Thoracic aorta (tissue), 2 donors: ENCODE measurements at regions not wholly inside any gene's neighbourhood (a gene's known extent, or its start where the extent isn't known, plus 50 kb on each side); places are given as distances from the start of the nearest gene placed in this dataset.
"Not testable (repeated sequence)": the region's sequence is repeated elsewhere in the genome, so short reads cannot be mapped to it uniquely, and the experiment has no call there.

Experiments used
- ATAC-seq: fragments of 150-250 bp; one replicate; pipeline ENCODE4 v1.8.0; 2017; ENCODE audit warnings: low read depth; ENCODE audit not compliant: insufficient number of reproducible peaks, low FRiP score
- DNase-seq: peaks from one replicate; pipeline ENCODE4 v3.0.0-alpha.2; 2020; ENCODE audit warnings: low spot score
- H3K27ac ChIP-seq, 2 donors: fragments of 200-600 bp; sonication (generic); 1 replicate in 1 of 2; 2 replicates in 1 of 2; pipeline ENCODE4 v1.5.1; 2016; ENCODE audit warnings: mild to moderate bottlenecking in 2 of 2, moderate library complexity in 2 of 2
- H3K27me3 ChIP-seq: fragments of 200-600 bp; sonication (generic); replicated peaks from 2 replicates; pipeline ENCODE4 v1.6.0; 2016; ENCODE audit warnings: mild to moderate bottlenecking; ENCODE audit not compliant: insufficient read depth
- H3K36me3 ChIP-seq: fragments of 200-600 bp; sonication (generic); one replicate; pipeline ENCODE4 v1.5.1; 2016
- H3K4me1 ChIP-seq, 2 donors: fragments of 200-600 bp; sonication (generic); 1 replicate in 1 of 2; 2 replicates in 1 of 2; pipeline versions ENCODE4 v1.5.1 to v1.6.0; 2016; ENCODE audit warnings: low read depth in 2 of 2, mild to moderate bottlenecking in 1 of 2; ENCODE audit not compliant: control insufficient read depth in 1 of 2
- H3K4me3 ChIP-seq: fragments of 200-600 bp; sonication (generic); 2 replicates; pipeline ENCODE4 v1.5.1; 2016; ENCODE audit warnings: mild to moderate bottlenecking
- H3K9me3 ChIP-seq: fragments of 200-600 bp; sonication (generic); 2 replicates; pipeline ENCODE4 v1.5.1; 2016
- TF ChIP-seq, protein P1 (sequence below): fragments of 200-600 bp; sonication (generic); IDR thresholded peaks from one replicate; pipeline ENCODE4 v1.5.1; 2019; ENCODE audit warnings: antibody characterized with exemption

DNA sequence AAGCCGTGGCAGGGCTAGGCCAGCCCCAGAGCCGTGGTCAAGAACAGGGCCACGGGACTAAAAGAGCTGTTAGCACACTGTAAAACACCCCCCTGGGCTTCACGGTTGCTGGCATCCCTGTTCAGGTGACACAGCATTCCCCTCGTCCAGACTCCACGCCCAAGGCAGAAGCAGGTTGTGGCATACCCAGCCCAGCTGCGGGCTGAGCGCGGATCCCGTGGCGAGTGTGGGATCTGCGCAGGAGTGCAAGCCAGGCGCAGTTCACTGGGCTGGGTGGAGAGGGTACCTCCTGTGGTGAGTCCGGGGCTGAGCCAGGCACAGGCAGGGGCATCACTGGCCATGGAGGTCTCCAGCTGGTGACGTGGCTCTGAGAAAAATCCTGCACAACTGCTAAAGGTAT, 199.1 kb downstream of the FZD1 start:
- no peak for DNase-seq
- TF ChIP-seq, protein P1, sequence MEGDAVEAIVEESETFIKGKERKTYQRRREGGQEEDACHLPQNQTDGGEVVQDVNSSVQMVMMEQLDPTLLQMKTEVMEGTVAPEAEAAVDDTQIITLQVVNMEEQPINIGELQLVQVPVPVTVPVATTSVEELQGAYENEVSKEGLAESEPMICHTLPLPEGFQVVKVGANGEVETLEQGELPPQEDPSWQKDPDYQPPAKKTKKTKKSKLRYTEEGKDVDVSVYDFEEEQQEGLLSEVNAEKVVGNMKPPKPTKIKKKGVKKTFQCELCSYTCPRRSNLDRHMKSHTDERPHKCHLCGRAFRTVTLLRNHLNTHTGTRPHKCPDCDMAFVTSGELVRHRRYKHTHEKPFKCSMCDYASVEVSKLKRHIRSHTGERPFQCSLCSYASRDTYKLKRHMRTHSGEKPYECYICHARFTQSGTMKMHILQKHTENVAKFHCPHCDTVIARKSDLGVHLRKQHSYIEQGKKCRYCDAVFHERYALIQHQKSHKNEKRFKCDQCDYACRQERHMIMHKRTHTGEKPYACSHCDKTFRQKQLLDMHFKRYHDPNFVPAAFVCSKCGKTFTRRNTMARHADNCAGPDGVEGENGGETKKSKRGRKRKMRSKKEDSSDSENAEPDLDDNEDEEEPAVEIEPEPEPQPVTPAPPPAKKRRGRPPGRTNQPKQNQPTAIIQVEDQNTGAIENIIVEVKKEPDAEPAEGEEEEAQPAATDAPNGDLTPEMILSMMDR, result no peak
- no peaks in the 10 kb centered on the region for H3K36me3 ChIP-seq
- no peak overlapping the region for H3K4me3 ChIP-seq
- H3K27me3 ChIP-seq, result no peaks in the 10 kb centered on the region
- no peaks in the 10 kb centered on the region for H3K9me3 ChIP-seq
- ATAC-seq, result no peak
- peaks cover 29 to 45% of the 10 kb centered on the region in 2 donors for H3K4me1 ChIP-seq
- H3K27ac ChIP-seq, result peak overlapping the region; percentile 11 to 69

DNA sequence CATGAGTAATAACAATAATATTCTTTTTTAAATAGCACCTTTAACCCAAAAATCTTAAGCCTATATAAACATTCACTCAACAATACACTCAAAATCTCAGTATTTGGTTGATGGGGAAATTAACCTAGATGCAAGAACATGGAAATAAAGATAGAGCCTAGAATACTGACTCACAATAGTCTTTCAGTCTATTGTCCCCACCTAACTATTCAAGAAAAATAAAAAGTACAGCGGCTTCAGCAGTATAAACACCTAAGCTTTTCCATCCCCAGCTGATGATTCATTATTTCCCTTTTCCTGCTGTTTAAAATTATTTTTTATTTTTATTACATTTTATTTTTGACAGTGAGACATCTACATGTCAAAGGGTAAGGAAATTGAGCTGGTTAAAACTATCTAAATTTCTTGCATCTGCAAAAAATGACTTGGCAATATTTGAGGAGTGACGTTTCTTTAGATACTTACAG, 201.4 kb downstream of the FZD1 start:
- H3K36me3 ChIP-seq, result no peaks in the 10 kb centered on the region
- no peaks in the 10 kb centered on the region for H3K9me3 ChIP-seq
- H3K4me3 ChIP-seq, result no peak overlapping the region
- H3K27ac ChIP-seq, result peak overlapping the region; percentile 54 to 69
- no peaks in the 10 kb centered on the region for H3K27me3 ChIP-seq
- no peak for DNase-seq
- H3K4me1 ChIP-seq, result peaks cover 29 to 63% of the 10 kb centered on the region in 2 donors
- TF ChIP-seq, protein P1, result no peak
- ATAC-seq, result peak; percentile 55

DNA sequence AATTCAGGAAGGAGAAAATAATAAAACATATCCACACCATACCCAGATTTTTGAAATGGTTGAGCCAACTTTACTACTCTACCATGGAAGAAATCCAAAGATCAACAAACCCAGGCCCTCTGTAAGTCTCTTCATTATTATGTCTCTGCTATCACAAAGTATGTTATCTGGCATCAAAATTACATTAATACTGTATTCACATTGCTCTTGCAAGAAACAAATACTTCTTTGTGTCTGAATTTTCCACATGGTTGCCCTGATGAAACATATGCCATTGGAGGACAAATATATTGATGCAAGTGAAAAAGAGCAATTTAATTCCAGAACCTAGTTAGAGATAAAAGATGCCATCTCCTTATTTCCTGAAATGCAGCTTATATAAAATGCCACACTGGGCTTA, 204.0 kb downstream of the FZD1 start:
- Histone ChIP-seq H3K27me3 (no peaks in the 10 kb centered on the region), H3K4me3 (no peak overlapping the region), H3K27ac (no peak overlapping the region), H3K36me3 (no peaks in the 10 kb centered on the region), H3K9me3 (no peaks in the 10 kb centered on the region), H3K4me1 (peaks cover 17 to 54% of the 10 kb centered on the region in 2 donors)
- ATAC-seq, result no peak
- TF ChIP-seq, protein P1, result no peak
- DNase-seq, result no peak

DNA sequence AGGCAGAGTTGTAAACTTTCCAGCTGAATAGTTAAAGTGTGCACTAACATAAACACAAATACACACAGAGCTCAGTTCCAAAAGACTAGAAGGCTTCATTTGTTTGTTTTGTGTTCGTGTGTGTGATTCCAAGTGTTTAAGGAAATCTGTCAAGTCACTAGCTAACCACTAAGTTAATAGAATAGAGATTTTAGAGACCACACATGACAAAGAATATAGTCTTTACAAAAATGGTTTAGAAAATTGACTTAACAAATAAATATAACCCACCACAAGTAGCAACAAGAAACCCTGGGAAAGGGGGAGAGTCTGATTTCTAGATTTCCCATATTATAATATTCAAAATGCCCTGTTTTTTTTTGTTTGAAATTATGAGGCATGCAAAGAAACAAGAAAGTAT, 209.4 kb downstream of the FZD1 start:
- no peaks in the 10 kb centered on the region for H3K27me3 ChIP-seq
- H3K4me3 ChIP-seq, result no peak overlapping the region
- H3K4me1 ChIP-seq, result peaks cover 0 to 15% of the 10 kb centered on the region in 2 donors
- DNase-seq (no peak), ATAC-seq (no peak)
- H3K36me3 ChIP-seq, result no peaks in the 10 kb centered on the region
- no peak overlapping the region for H3K27ac ChIP-seq
- TF ChIP-seq, protein P1, result no peak
- peaks cover 7% of the 10 kb centered on the region for H3K9me3 ChIP-seq

DNA sequence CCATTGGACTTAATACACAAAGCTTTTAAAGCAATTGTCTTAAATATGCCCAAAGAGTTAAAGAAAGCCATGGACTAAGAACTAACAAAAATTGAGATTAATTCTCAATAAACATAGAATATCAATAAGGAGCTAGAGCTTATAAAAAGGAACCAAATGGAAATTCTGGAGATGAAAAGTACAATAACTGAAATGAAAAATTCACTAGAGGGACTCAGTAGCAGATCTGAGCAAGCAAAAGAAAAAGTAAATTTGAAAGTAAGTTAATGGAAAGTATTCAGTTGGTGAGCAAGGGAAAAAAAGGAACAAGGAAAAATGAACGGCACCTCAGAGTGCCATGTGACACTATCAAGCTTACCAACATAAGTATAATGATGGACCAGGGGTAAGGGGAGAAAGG, 209.8 kb downstream of the FZD1 start:
- TF ChIP-seq, protein P1, result no peak
- H3K27ac ChIP-seq, result no peak overlapping the region
- H3K27me3 ChIP-seq, result no peaks in the 10 kb centered on the region
- DNase-seq, result no peak
- H3K4me3 ChIP-seq, result no peak overlapping the region
- H3K9me3 ChIP-seq, result peaks cover 7% of the 10 kb centered on the region
- no peak for ATAC-seq
- H3K36me3 ChIP-seq, result no peaks in the 10 kb centered on the region
- H3K4me1 ChIP-seq, result peaks cover 0 to 10% of the 10 kb centered on the region in 2 donors

DNA sequence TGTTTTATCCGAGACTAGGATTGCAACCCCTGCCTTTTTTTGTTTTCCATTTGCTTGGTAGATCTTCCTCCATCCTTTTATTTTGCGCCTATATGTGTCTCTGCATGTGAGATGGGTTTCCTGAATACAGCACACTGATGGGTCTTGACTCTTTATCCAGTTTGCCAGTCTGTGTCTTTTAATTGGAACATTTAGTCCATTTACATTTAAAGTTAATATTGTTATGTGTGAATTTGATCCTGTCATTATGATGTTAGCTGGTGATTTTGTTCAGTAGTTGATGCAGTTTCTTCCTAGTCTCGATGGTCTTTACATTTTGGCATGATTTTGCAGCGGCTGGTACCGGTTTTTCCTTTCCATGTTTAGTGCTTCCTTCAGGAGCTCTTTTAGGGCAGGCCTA, 216.2 kb downstream of the FZD1 start:
- not testable (repeated sequence) for H3K36me3 ChIP-seq, ATAC-seq, H3K9me3 ChIP-seq, DNase-seq, H3K4me1 ChIP-seq, H3K27me3 ChIP-seq, H3K4me3 ChIP-seq, H3K27ac ChIP-seq
